ENCODE measurements at regions not wholly inside any gene's neighbourhood (a gene's known extent, or its start where the extent isn't known, plus 50 kb on each side); places are given as distances from the start of the nearest gene placed in this dataset.

DNA sequence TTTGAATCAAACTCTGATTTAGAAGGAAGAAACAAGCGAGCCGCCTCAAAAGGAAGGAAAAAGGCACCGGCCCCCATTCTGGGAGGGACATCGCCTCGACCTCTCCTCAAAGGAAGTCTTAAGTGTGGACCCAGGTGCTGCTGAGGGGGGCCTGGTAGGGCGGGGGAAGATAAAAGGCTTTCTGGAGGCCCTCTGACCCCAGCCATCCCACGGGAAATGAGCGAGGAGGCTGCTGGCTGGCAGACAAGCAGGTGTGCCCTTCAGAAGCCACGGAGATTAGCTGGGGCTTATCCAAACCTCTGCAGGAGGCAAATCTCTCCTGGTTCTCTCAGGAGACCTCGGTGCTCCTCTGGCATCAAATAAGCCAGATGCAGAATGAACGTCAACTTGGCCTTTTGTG lies 171.4 kb upstream of the BLID start:
- DNase-seq = no peak
- Histone ChIP-seq H3K4me3 (ENCODE audit: low read length) (no peak overlapping the region), H3K27me3 (ENCODE audit: control insufficient read depth, insufficient read depth, low read length) (no peaks in the 10 kb centered on the region), H3K9me3 (ENCODE audit: control insufficient read depth, insufficient read depth, low read length) (no peaks in the 10 kb centered on the region), H3K36me3 (ENCODE audit: control insufficient read depth, insufficient read depth, low read length) (no peaks in the 10 kb centered on the region), H3K27ac (ENCODE audit: low read length) (no peak overlapping the region), H3K4me1 (ENCODE audit: control insufficient read depth, insufficient read depth, low read length) (no peaks in the 10 kb centered on the region)
- intact Hi-C loops (cut with micrococcal nuclease) = no loop called here
- no peaks in the 10 kb centered on the region for H3K9me3 Mint-ChIP-seq
- H3K4me1 Mint-ChIP-seq = no peaks in the 10 kb centered on the region
- 65% methylated on average over 11 of the region's 11 CpGs for WGBS (ENCODE audit: insufficient coverage)
- TF ChIP-seq, protein P1, sequence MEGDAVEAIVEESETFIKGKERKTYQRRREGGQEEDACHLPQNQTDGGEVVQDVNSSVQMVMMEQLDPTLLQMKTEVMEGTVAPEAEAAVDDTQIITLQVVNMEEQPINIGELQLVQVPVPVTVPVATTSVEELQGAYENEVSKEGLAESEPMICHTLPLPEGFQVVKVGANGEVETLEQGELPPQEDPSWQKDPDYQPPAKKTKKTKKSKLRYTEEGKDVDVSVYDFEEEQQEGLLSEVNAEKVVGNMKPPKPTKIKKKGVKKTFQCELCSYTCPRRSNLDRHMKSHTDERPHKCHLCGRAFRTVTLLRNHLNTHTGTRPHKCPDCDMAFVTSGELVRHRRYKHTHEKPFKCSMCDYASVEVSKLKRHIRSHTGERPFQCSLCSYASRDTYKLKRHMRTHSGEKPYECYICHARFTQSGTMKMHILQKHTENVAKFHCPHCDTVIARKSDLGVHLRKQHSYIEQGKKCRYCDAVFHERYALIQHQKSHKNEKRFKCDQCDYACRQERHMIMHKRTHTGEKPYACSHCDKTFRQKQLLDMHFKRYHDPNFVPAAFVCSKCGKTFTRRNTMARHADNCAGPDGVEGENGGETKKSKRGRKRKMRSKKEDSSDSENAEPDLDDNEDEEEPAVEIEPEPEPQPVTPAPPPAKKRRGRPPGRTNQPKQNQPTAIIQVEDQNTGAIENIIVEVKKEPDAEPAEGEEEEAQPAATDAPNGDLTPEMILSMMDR (IDR thresholded peaks at IDR 0.05) = no peak
- no peak overlapping the region for H3K27ac Mint-ChIP-seq
- H3K36me3 Mint-ChIP-seq = no peaks in the 10 kb centered on the region
- H3K27me3 Mint-ChIP-seq (ENCODE audit: low read depth in 2 of 2) = peaks cover 8% of the 10 kb centered on the region in 2 donors
- H3K4me3 Mint-ChIP-seq = no peak overlapping the region
- no peak for ATAC-seq

DNA sequence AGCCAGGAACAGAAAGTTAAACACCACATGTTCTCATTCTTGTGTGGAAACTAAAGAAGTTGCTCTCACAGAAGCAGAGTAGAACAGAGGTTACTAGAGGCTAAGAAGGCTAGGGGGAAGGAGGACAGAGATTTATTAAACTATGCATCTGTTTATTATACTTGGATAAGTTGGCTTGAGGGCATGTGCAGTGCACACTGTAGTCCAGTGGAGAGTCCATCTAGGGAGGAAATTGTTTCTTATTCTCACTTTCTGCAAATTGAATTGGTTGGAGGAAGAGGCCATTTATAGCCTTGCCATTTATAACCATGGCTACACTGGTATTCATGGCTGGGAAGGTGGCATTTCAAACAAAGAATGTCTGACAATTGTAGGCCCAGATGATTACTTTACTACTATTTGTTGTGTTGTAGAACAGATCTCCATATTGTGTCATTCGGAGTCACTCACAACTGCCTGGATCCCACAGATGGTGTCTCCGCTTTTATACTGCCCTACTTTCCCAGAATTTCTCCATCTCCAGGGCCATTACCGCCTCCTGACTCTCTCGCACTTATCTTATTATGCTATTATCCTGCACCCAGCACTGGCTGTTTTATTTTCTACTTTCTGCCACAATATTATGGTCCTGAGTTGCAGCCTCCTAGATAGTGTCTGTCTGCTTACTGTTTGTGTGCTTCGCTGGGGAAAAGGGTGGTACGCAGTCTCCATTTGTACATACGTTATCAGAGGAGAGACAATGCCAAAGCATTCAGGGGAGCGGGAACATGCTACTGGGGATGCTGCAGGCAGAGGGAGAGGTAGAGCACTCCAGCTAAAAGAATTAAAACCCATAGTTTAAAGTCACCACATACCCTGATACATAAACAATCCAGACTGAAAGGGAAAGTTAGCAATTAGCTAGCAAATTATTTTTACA lies 169.3 kb upstream of the BLID start:
- Histone ChIP-seq H3K4me3 (ENCODE audit: low read length) (no peak overlapping the region), H3K27me3 (ENCODE audit: control insufficient read depth, insufficient read depth, low read length) (no peaks in the 10 kb centered on the region), H3K27ac (ENCODE audit: low read length) (no peak overlapping the region), H3K9me3 (ENCODE audit: control insufficient read depth, insufficient read depth, low read length) (no peaks in the 10 kb centered on the region), H3K4me1 (ENCODE audit: control insufficient read depth, insufficient read depth, low read length) (no peaks in the 10 kb centered on the region), H3K36me3 (ENCODE audit: control insufficient read depth, insufficient read depth, low read length) (no peaks in the 10 kb centered on the region)
- H3K4me1 Mint-ChIP-seq = no peaks in the 10 kb centered on the region
- no peaks in the 10 kb centered on the region for H3K36me3 Mint-ChIP-seq
- no peak overlapping the region for H3K4me3 Mint-ChIP-seq
- DNase-seq (no peak), ATAC-seq (no peak)
- TF ChIP-seq, protein P1 (IDR thresholded peaks at IDR 0.05) = no peak
- H3K27ac Mint-ChIP-seq = no peak overlapping the region
- 95% methylated on average over 8 of the region's 8 CpGs for WGBS (ENCODE audit: insufficient coverage)
- peaks cover 0 to 2% of the 10 kb centered on the region in 2 donors for H3K27me3 Mint-ChIP-seq (ENCODE audit: low read depth in 2 of 2)
- H3K9me3 Mint-ChIP-seq = no peaks in the 10 kb centered on the region
- intact Hi-C loops (cut with micrococcal nuclease) = no loop called here

DNA sequence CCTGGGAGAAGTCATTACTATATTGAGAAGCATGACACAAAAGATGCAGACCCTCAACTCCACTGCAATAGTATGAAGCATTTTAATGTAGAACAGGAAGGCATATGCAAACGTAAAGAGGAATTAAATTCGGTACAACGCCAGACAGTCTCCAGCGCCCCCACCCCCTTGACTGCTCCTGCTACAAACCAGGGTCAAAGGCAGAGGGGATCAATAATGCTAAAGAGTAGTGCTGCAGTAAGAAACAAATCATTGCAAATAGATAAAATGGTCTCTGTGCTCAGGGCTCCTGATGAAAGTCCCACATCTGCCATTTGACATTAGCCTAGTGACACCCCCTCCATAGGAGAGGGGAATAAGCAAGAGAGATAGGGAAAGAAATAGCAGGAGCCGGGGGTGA lies 164.9 kb upstream of the BLID start:
- no peak for ATAC-seq
- no peak overlapping the region for H3K27ac Mint-ChIP-seq
- Histone ChIP-seq H3K4me1 (ENCODE audit: control insufficient read depth, insufficient read depth, low read length) (no peaks in the 10 kb centered on the region), H3K4me3 (ENCODE audit: low read length) (no peak overlapping the region), H3K27ac (ENCODE audit: low read length) (no peak overlapping the region), H3K36me3 (ENCODE audit: control insufficient read depth, insufficient read depth, low read length) (no peaks in the 10 kb centered on the region), H3K27me3 (ENCODE audit: control insufficient read depth, insufficient read depth, low read length) (no peaks in the 10 kb centered on the region), H3K9me3 (ENCODE audit: control insufficient read depth, insufficient read depth, low read length) (no peaks in the 10 kb centered on the region)
- no peak overlapping the region for H3K4me3 Mint-ChIP-seq
- H3K27me3 Mint-ChIP-seq (ENCODE audit: low read depth in 2 of 2) = peaks cover 2 to 13% of the 10 kb centered on the region in 2 donors
- H3K4me1 Mint-ChIP-seq = no peaks in the 10 kb centered on the region
- no peaks in the 10 kb centered on the region for H3K36me3 Mint-ChIP-seq
- intact Hi-C loops (cut with micrococcal nuclease) = no loop called here
- H3K9me3 Mint-ChIP-seq = no peaks in the 10 kb centered on the region
- no peak for DNase-seq
- TF ChIP-seq, protein P1 (IDR thresholded peaks at IDR 0.05) = no peak
- WGBS (ENCODE audit: insufficient coverage) = 85% methylated on average over 5 of the region's 5 CpGs

DNA sequence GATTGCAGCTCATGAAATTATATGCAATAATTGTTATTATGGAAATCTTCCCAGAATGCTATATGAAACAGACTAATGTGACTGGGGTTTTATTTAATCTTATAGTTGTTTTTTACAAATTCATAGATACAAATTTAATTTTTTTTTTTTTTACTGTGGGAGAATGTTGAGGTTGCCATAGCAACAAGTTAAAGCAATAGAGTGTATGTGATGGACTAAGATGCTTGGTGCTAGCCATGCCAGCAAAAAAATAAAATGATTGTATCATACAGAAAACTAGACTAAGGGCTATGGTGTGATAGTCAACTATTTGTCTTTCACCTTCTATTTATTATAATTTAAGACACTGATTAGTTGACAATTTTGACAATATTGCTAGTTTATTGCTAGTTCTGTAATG lies 163.2 kb upstream of the BLID start:
- DNase-seq = no peak
- Histone ChIP-seq H3K27ac (ENCODE audit: low read length) (no peak overlapping the region), H3K36me3 (ENCODE audit: control insufficient read depth, insufficient read depth, low read length) (no peaks in the 10 kb centered on the region), H3K9me3 (ENCODE audit: control insufficient read depth, insufficient read depth, low read length) (no peaks in the 10 kb centered on the region), H3K4me3 (ENCODE audit: low read length) (no peak overlapping the region), H3K4me1 (ENCODE audit: control insufficient read depth, insufficient read depth, low read length) (no peaks in the 10 kb centered on the region), H3K27me3 (ENCODE audit: control insufficient read depth, insufficient read depth, low read length) (no peaks in the 10 kb centered on the region)
- Mint-ChIP-seq H3K9me3 (no peaks in the 10 kb centered on the region), H3K4me1 (no peaks in the 10 kb centered on the region), H3K36me3 (no peaks in the 10 kb centered on the region), H3K4me3 (no peak overlapping the region), H3K27me3 (ENCODE audit: low read depth in 2 of 2) (peaks cover 2 to 18% of the 10 kb centered on the region in 2 donors), H3K27ac (no peak overlapping the region)
- ATAC-seq = no peak
- intact Hi-C loops (cut with micrococcal nuclease) = no loop called here
- TF ChIP-seq, protein P1 (IDR thresholded peaks at IDR 0.05) = no peak

Measured in natural killer cell (primary cell).